Islet precursor cell (in vitro differentiated cells): ENCODE measurements at regions not wholly inside any gene's neighbourhood (a gene's known extent, or its start where the extent isn't known, plus 50 kb on each side); places are given as distances from the start of the nearest gene placed in this dataset.

Experiments used
- DNase-seq: peaks from one replicate; pipeline ENCODE4 v3.0.0-alpha.2; 2018

GRCh38 chr2:82538590-82539279, 1920.3 kb downstream of the SUCLG1 start:
- no peak for DNase-seq

- DNase-seq, result no peak
Observed at GRCh38 chr2:82528288-82528687, 1930.8 kb downstream of the SUCLG1 start.

GRCh38 chr2:82527124-82527523, 1932.0 kb downstream of the SUCLG1 start:
- no peak for DNase-seq

GRCh38 chr2:82526277-82526676, 1932.8 kb downstream of the SUCLG1 start:
- no peak for DNase-seq

- no peak for DNase-seq
Observed at GRCh38 chr2:82525744-82526143, 1933.3 kb downstream of the SUCLG1 start.

GRCh38 chr2:82524826-82525225, 1934.3 kb downstream of the SUCLG1 start:
- DNase-seq, result no peak

GRCh38 chr2:82511894-82512293, 1947.2 kb downstream of the SUCLG1 start:
- no peak for DNase-seq

GRCh38 chr2:82508702-82509101, 1950.4 kb downstream of the SUCLG1 start:
- no peak for DNase-seq

- DNase-seq, result no peak
Observed at GRCh38 chr2:82507657-82508056, 1951.4 kb downstream of the SUCLG1 start.

GRCh38 chr2:82501217-82501616, 1957.9 kb downstream of the SUCLG1 start:
- DNase-seq, result no peak

GRCh38 chr2:82498777-82499443, 1960.2 kb downstream of the SUCLG1 start:
- DNase-seq, result no peak

- no peak for DNase-seq
Observed at GRCh38 chr2:82494739-82495138, 1964.3 kb downstream of the SUCLG1 start.

- no peak for DNase-seq
Observed at GRCh38 chr2:82491591-82491990, 1967.5 kb downstream of the SUCLG1 start.

GRCh38 chr2:82487354-82487753, 1971.7 kb downstream of the SUCLG1 start:
- no peak for DNase-seq

GRCh38 chr2:82485701-82486100, 1973.4 kb downstream of the SUCLG1 start:
- no peak for DNase-seq

- DNase-seq, result no peak
Observed at GRCh38 chr2:82481207-82481606, 1977.9 kb downstream of the SUCLG1 start.

GRCh38 chr2:82478641-82479040, 1980.4 kb downstream of the SUCLG1 start:
- no peak for DNase-seq

- no peak for DNase-seq
Observed at GRCh38 chr2:82476094-82476493, 1983.0 kb downstream of the SUCLG1 start.

- no peak for DNase-seq
Observed at GRCh38 chr2:82428251-82428650, 2030.8 kb downstream of the SUCLG1 start.

GRCh38 chr2:82412021-82412420, 2047.1 kb downstream of the SUCLG1 start:
- no peak for DNase-seq

- no peak for DNase-seq
Observed at GRCh38 chr2:82411071-82411470, 2048.0 kb downstream of the SUCLG1 start.

GRCh38 chr2:82395531-82395930, 2063.5 kb downstream of the SUCLG1 start:
- no peak for DNase-seq

- no peak for DNase-seq
Observed at GRCh38 chr2:82391386-82391785, 2067.7 kb downstream of the SUCLG1 start.

GRCh38 chr2:82355622-82356021, 2051.1 kb upstream of the LRRTM1 start:
- DNase-seq, result no peak

- DNase-seq, result no peak
Observed at GRCh38 chr2:82345910-82346309, 2041.4 kb upstream of the LRRTM1 start.
